Hepatocyte (in vitro differentiated cells): ENCODE measurements at regions not wholly inside any gene's neighbourhood (a gene's known extent, or its start where the extent isn't known, plus 50 kb on each side); places are given as distances from the start of the nearest gene placed in this dataset.

Experiments used
- DNase-seq: peaks from one replicate; pipeline ENCODE4 v3.0.0-alpha.2; 2016; ENCODE audit warnings: low spot score
- H2AFZ ChIP-seq: fragments of 200-600 bp; sonication (generic); 2 replicates; pipeline ENCODE4 v1.6.0; 2016; ENCODE audit warnings: antibody characterized with exemption, mild to moderate bottlenecking
- H3K27ac ChIP-seq: fragments of 200-600 bp; sonication (generic); 2 replicates; pipeline ENCODE4 v1.5.1; 2016; ENCODE audit warnings: mild to moderate bottlenecking
- H3K27me3 ChIP-seq: fragments of 200-600 bp; sonication (generic); 2 replicates; pipeline ENCODE4 v1.6.1; 2016
- H3K36me3 ChIP-seq: fragments of 200-600 bp; sonication (generic); replicated peaks from 2 replicates; pipeline ENCODE4 v1.5.1; 2016; ENCODE audit warnings: low read depth; ENCODE audit not compliant: insufficient read depth
- H3K4me1 ChIP-seq: fragments of 200-600 bp; sonication (generic); 2 replicates; pipeline ENCODE4 v1.5.1; 2016; ENCODE audit warnings: mild to moderate bottlenecking, moderate library complexity; ENCODE audit not compliant: insufficient read depth
- H3K4me2 ChIP-seq: fragments of 200-600 bp; sonication (generic); 2 replicates; pipeline ENCODE4 v1.6.0; 2016
- H3K4me3 ChIP-seq: fragments of 200-600 bp; sonication (generic); 2 replicates; pipeline ENCODE4 v1.5.1; 2016; ENCODE audit warnings: mild to moderate bottlenecking
- H3K79me2 ChIP-seq: fragments of 200-600 bp; sonication (generic); 2 replicates; pipeline ENCODE4 v1.6.0; 2017; ENCODE audit warnings: mild to moderate bottlenecking
- H3K9me2 ChIP-seq: fragments of 200-600 bp; sonication (generic); replicated peaks from 2 replicates; pipeline ENCODE4 v1.6.0; 2017; ENCODE audit warnings: mild to moderate bottlenecking; ENCODE audit not compliant: insufficient read depth
- H3K9me3 ChIP-seq: fragments of 200-600 bp; sonication (generic); 2 replicates; pipeline ENCODE4 v1.5.1; 2016; ENCODE audit warnings: low read depth, mild to moderate bottlenecking
- H4K20me1 ChIP-seq: fragments of 200-600 bp; sonication (generic); 2 replicates; pipeline ENCODE4 v1.6.0; 2016; ENCODE audit warnings: mild to moderate bottlenecking; ENCODE audit not compliant: insufficient read depth, poor library complexity, severe bottlenecking
- EZH2 ChIP-seq: fragments of 200-600 bp; sonication (generic); IDR thresholded peaks from 2 replicates; pipeline ENCODE4 v1.6.1; 2016; ENCODE audit warnings: antibody characterized with exemption, mild to moderate bottlenecking, borderline replicate concordance
- EZH2phosphoT487 ChIP-seq: fragments of 200-600 bp; sonication (generic); IDR thresholded peaks from one replicate; pipeline ENCODE4 v1.6.1; 2018; ENCODE audit warnings: antibody characterized with exemption, mild to moderate bottlenecking, low read depth, moderate library complexity; ENCODE audit not compliant: unreplicated experiment, severe bottlenecking
- WGBS: methylation state at CpG from one replicate; pipeline ENCODE4 v1.1.6; 2016; ENCODE audit warnings: low lambda C conversion rate; ENCODE audit errors: missing lambda C conversion rate; 5-methylcytosine and 5-hydroxymethylcytosine counted together
- TF ChIP-seq, protein P1 (sequence below): fragments of 200-600 bp; sonication (generic); IDR thresholded peaks from 2 replicates; pipeline ENCODE4 v1.5.1; 2016; ENCODE audit warnings: antibody characterized with exemption, mild to moderate bottlenecking; ENCODE audit not compliant: poor library complexity

- TF ChIP-seq EZH2, result no peak
- TF ChIP-seq, protein P1, sequence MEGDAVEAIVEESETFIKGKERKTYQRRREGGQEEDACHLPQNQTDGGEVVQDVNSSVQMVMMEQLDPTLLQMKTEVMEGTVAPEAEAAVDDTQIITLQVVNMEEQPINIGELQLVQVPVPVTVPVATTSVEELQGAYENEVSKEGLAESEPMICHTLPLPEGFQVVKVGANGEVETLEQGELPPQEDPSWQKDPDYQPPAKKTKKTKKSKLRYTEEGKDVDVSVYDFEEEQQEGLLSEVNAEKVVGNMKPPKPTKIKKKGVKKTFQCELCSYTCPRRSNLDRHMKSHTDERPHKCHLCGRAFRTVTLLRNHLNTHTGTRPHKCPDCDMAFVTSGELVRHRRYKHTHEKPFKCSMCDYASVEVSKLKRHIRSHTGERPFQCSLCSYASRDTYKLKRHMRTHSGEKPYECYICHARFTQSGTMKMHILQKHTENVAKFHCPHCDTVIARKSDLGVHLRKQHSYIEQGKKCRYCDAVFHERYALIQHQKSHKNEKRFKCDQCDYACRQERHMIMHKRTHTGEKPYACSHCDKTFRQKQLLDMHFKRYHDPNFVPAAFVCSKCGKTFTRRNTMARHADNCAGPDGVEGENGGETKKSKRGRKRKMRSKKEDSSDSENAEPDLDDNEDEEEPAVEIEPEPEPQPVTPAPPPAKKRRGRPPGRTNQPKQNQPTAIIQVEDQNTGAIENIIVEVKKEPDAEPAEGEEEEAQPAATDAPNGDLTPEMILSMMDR, result no peak
- no peak for TF ChIP-seq EZH2phosphoT487
- Histone ChIP-seq H3K9me3 (no peaks in the 10 kb centered on the region), H3K36me3 (no peaks in the 10 kb centered on the region), H2AFZ (no peak overlapping the region), H3K4me3 (no peak overlapping the region), H3K27me3 (no peaks in the 10 kb centered on the region), H3K9me2 (no peaks in the 10 kb centered on the region), H3K4me1 (peaks cover 3% of the 10 kb centered on the region), H3K4me2 (no peak overlapping the region), H3K79me2 (no peaks in the 10 kb centered on the region), H4K20me1 (no peaks in the 10 kb centered on the region), H3K27ac (no peak overlapping the region)
- 66% methylated on average over 4 of the region's 4 CpGs for WGBS
- DNase-seq, result no peak
Measured at GRCh38 chr5:125228363-125229070, 482.1 kb upstream of the ZNF608 start.

DNA sequence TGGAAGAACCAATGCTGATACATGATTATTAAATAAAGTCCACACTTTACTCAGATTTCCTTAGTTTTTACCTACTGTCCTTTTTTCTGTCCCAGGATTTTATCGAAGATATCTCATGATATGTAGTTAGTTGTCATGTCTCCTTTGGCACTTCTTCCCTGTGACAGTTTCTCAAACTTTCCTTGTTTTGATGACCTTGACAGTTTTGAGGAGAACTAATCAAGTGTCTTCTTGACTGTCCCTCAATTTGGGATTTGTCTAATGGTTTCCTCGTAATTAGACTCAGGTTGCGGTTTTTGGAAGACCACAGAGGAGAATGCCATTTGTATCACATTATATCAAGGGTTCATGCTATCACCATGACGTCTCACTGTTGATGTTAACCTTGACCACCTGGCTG is 483.1 kb upstream of the ZNF608 start:
- Histone ChIP-seq H3K4me2 (no peak overlapping the region), H3K9me2 (no peaks in the 10 kb centered on the region), H3K9me3 (no peaks in the 10 kb centered on the region), H2AFZ (no peak overlapping the region), H3K36me3 (no peaks in the 10 kb centered on the region), H3K4me3 (no peak overlapping the region), H3K79me2 (no peaks in the 10 kb centered on the region), H3K27me3 (no peaks in the 10 kb centered on the region), H3K4me1 (peaks cover 3% of the 10 kb centered on the region), H3K27ac (no peak overlapping the region), H4K20me1 (no peaks in the 10 kb centered on the region)
- no peak for TF ChIP-seq EZH2phosphoT487
- TF ChIP-seq, protein P1, result no peak
- no peak for TF ChIP-seq EZH2
- DNase-seq, result no peak
- 95% methylated on average over 4 of the region's 4 CpGs for WGBS

DNA sequence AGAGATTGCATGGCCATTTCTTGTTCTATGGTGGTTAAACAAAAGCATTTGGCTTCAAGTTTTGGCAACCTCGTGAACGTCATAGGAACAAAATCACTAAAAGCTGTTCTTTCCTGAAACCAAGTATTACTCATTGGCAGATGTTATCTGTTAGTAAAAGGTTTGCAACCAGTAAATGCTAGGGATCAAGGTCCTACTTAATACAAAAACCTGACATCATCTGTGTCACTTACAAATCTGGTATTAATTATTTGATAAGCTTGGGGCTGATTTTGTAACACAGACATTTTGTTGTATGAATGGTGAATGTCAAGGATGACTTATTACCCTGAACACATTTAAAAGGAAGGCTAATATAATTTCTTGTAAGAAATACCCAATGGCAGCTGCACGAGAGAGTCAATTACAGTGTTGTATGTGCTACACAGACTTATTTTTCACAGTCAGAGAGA is 486.4 kb upstream of the ZNF608 start:
- H3K9me3 ChIP-seq, result no peaks in the 10 kb centered on the region
- H3K4me2 ChIP-seq, result no peak overlapping the region
- H3K27me3 ChIP-seq, result no peaks in the 10 kb centered on the region
- WGBS, result 33% methylated on average over 3 of the region's 3 CpGs
- peak; percentile 13 for DNase-seq
- peaks cover 3% of the 10 kb centered on the region for H3K4me1 ChIP-seq
- no peak overlapping the region for H3K4me3 ChIP-seq
- no peaks in the 10 kb centered on the region for H4K20me1 ChIP-seq
- H3K27ac ChIP-seq, result peak overlapping the region; percentile 5
- TF ChIP-seq, protein P1, result no peak
- TF ChIP-seq EZH2 (no peak), EZH2phosphoT487 (no peak)
- no peak overlapping the region for H2AFZ ChIP-seq
- H3K36me3 ChIP-seq, result no peaks in the 10 kb centered on the region
- H3K79me2 ChIP-seq, result no peaks in the 10 kb centered on the region
- H3K9me2 ChIP-seq, result no peaks in the 10 kb centered on the region
